IgD-negative memory B cell (primary cell): ENCODE measurements at regions not wholly inside any gene's neighbourhood (a gene's known extent, or its start where the extent isn't known, plus 50 kb on each side); places are given as distances from the start of the nearest gene placed in this dataset.

Experiments used
- H3K27ac Mint-ChIP-seq, 3 donors: one replicate each; pipeline ENCODE4 v1.8.0; 2020 to 2022; ENCODE audit warnings: mild to moderate bottlenecking in 3 of 3, mixed read lengths in 3 of 3, moderate library complexity in 1 of 3
- H3K27me3 Mint-ChIP-seq: one replicate; pipeline ENCODE4 v1.8.0; 2021; ENCODE audit warnings: mixed read lengths
- H3K36me3 Mint-ChIP-seq: one replicate; pipeline ENCODE4 v1.8.0; 2020; ENCODE audit warnings: mild to moderate bottlenecking, mixed read lengths
- H3K4me1 Mint-ChIP-seq, 3 donors: one replicate each; pipeline ENCODE4 v1.8.0; 2020 to 2022; ENCODE audit warnings: mixed read lengths in 3 of 3, mild to moderate bottlenecking in 1 of 3
- H3K4me3 Mint-ChIP-seq, 4 donors: one replicate each; pipeline ENCODE4 v1.8.0; 2020 to 2022; ENCODE audit warnings: mild to moderate bottlenecking in 4 of 4, mixed read lengths in 4 of 4, moderate library complexity in 3 of 4
- H3K9me3 Mint-ChIP-seq, 3 donors: one replicate each; pipeline ENCODE4 v1.8.0; 2020 to 2021; ENCODE audit warnings: mixed read lengths in 3 of 3, mild to moderate bottlenecking in 1 of 3

DNA sequence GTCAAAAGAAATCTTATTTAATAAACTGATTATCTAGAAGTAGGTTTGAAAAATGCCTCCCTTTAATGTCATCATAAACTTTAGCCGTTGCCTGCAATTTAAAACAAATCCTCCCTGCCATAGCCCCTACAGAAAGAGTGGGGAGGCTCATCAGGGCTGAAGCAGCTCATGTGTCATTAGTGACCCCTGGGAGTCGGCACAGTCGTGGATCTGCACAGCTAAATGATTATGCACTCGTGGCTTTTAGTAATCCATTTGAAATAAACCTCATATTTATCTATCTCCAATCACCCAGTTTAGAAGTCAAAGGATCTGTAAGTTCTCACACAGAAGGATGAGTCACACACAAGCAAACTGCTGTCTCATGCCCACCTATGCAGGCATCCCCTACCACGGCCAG, 277.3 kb downstream of the SS18 start:
- Mint-ChIP-seq H3K9me3 (peaks cover 0 to 3% (median 1%) of the 10 kb centered on the region in 3 donors), H3K4me1 (peaks cover 0 to 7% (median 0%) of the 10 kb centered on the region in 3 donors), H3K27ac (no peak overlapping the region), H3K27me3 (no peaks in the 10 kb centered on the region), H3K36me3 (no peaks in the 10 kb centered on the region), H3K4me3 (no peak overlapping the region)

DNA sequence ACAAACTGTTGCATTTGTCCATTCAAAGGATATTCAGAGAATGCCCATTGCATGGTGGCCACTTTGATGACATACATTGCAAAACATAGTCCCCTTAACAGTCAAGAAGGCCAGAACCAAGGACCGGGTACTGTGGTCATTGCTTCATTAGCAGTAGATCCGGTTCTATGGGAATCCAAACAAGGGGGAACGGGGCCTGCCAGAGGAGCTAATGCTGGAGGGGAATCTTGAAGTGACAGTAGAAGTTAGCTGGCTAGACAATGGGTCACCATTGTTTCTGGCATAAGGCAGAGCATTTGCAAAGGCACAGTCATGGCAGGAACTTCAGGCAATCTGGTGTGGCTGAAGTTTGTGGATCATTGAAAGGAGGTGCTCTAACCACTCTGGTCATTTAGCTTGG, 279.7 kb downstream of the SS18 start:
- peaks cover 0 to 7% (median 0%) of the 10 kb centered on the region in 3 donors for H3K4me1 Mint-ChIP-seq
- no peak overlapping the region for H3K4me3 Mint-ChIP-seq
- peaks cover 0 to 1% (median 0%) of the 10 kb centered on the region in 3 donors for H3K9me3 Mint-ChIP-seq
- no peaks in the 10 kb centered on the region for H3K27me3 Mint-ChIP-seq
- H3K36me3 Mint-ChIP-seq: peaks cover 1% of the 10 kb centered on the region
- H3K27ac Mint-ChIP-seq: no peak overlapping the region

DNA sequence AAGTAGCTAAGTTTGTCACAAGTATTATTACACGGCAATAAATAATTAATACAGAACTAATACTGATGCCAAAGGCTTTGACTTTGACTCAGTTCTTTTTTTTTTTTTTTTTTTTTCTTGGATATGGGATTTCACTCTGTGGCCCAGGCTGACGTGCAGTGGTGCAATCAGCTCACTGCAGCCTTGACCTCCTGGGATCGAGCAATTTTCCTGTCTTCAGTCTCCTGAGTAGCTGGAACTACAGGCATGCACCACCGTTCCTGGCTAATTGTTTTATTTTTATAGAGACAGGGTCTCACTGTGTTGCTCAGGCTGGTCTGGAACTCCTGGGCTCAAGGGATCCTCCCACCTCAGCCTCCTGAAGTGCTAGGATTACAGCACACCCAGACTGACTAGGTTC, 284.5 kb downstream of the SS18 start:
- H3K9me3 Mint-ChIP-seq: peaks cover 3 to 7% (median 3%) of the 10 kb centered on the region in 3 donors
- H3K27ac Mint-ChIP-seq: no peak overlapping the region
- peaks cover 1% of the 10 kb centered on the region for H3K36me3 Mint-ChIP-seq
- H3K4me1 Mint-ChIP-seq: no peaks in the 10 kb centered on the region
- H3K4me3 Mint-ChIP-seq: no peak overlapping the region
- H3K27me3 Mint-ChIP-seq: no peaks in the 10 kb centered on the region

DNA sequence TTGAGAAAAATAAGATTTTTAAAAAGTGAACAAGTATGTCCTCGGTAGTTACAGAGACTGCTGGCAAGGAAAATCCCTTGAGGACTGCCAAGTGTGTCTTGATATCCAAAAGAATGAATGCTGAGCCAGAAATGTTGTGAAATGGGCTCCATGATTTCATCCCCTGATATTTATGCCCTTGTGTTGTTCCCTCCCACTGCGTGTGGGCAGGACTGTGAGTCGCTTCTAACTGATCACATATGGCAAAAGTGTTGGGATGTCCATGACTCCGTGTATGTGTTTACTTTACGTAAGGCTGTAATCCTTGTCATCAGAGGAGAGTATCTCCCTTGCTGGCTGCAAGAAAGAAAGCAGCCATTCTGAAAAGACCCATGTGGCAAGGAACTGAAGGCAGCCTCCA, 285.1 kb downstream of the SS18 start:
- Mint-ChIP-seq H3K4me1 (no peaks in the 10 kb centered on the region), H3K36me3 (peaks cover 1% of the 10 kb centered on the region), H3K27ac (no peak overlapping the region), H3K27me3 (no peaks in the 10 kb centered on the region), H3K4me3 (no peak overlapping the region), H3K9me3 (peaks cover 3 to 7% (median 3%) of the 10 kb centered on the region in 3 donors)

DNA sequence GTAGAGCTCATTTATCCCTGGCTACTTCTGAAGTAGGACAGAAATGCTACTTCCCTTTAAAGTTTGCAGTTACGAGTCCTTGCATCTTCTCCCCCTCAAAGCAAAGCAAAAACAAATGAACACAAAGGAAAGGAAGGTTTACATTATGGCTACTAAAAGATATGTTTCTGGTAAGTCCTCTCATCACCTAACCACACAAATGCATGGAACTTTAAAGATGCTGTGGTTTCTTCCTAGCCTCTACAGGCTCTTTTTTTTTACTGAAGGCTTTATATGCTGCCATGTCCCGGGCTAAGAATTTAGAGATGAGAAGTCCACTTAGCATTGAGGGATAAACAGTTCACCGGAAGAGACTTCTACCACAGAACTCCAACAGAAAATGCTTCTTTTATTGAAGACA, 291.2 kb downstream of the SS18 start:
- Mint-ChIP-seq H3K4me1 (no peaks in the 10 kb centered on the region), H3K9me3 (peaks cover 3 to 11% (median 3%) of the 10 kb centered on the region in 3 donors), H3K4me3 (no peak overlapping the region), H3K36me3 (no peaks in the 10 kb centered on the region), H3K27ac (no peak overlapping the region), H3K27me3 (no peaks in the 10 kb centered on the region)

DNA sequence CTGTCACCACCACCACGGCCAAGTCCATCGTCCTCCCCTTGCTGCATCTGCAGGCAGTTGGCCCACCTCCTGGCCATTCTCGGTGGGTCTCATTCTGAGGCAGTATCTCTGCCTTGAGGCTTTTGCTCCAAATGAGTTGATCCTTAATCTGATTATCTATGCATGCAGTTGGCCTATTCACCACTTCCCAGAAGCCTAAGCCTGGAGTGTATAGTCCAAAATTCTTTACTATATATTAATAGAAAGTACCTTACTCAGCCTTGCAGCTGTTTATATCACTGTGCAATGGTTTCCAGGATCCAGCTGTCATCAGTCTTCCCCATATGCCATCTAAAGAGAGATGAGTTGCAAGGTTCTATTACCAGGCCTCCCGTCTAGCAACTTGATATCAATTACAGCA, 292.4 kb downstream of the SS18 start:
- no peaks in the 10 kb centered on the region for H3K27me3 Mint-ChIP-seq
- H3K9me3 Mint-ChIP-seq: peaks cover 3 to 11% (median 3%) of the 10 kb centered on the region in 3 donors
- no peak overlapping the region for H3K27ac Mint-ChIP-seq
- H3K4me1 Mint-ChIP-seq: no peaks in the 10 kb centered on the region
- no peaks in the 10 kb centered on the region for H3K36me3 Mint-ChIP-seq
- H3K4me3 Mint-ChIP-seq: no peak overlapping the region

DNA sequence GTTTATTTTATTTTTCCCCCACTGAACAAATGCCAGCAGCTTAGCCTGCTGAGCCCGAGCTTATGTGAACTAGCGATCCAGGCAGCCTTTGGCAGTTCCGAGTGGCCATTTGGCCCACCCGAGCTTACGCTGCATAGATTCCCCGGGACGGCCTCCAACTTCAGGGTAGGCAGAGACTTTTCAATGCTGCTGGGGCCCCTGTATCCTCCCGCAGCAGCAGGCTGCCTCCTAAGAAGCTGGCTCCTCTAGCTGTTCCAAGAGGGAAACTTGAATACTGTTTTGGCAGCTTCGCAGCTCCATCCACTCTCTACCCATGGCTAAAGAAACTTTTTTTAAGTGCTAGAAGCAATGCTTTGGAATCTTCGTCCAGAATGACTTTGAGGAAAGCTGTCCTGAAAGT, 295.2 kb downstream of the SS18 start:
- Mint-ChIP-seq H3K9me3 (peaks cover 0 to 4% (median 0%) of the 10 kb centered on the region in 3 donors), H3K36me3 (no peaks in the 10 kb centered on the region), H3K27me3 (no peaks in the 10 kb centered on the region), H3K4me3 (no peak overlapping the region), H3K27ac (no peak overlapping the region), H3K4me1 (no peaks in the 10 kb centered on the region)

DNA sequence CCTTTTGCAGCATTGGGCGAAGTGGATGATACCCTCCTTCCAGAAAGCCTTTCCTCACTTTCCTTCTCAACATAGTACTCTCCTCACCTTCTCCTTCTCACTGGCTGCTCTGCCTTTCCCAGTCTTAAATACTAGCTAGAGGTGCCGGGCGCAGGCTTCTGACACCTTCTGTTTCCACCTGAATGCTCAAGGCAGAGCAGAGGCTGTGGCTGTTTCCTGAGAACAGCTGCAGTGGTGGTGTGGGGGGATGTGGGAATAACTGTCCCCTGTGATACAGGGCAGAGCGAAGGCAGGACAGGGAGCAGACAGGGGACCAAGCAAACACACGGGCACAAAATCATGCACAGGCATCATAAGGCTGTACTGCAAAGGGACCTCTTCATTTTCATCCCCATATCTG, 303.1 kb downstream of the SS18 start:
- no peak overlapping the region for H3K27ac Mint-ChIP-seq
- no peaks in the 10 kb centered on the region for H3K4me1 Mint-ChIP-seq
- peaks cover 0 to 5% (median 3%) of the 10 kb centered on the region in 3 donors for H3K9me3 Mint-ChIP-seq
- no peaks in the 10 kb centered on the region for H3K36me3 Mint-ChIP-seq
- peaks cover 2% of the 10 kb centered on the region for H3K27me3 Mint-ChIP-seq
- no peak overlapping the region for H3K4me3 Mint-ChIP-seq

DNA sequence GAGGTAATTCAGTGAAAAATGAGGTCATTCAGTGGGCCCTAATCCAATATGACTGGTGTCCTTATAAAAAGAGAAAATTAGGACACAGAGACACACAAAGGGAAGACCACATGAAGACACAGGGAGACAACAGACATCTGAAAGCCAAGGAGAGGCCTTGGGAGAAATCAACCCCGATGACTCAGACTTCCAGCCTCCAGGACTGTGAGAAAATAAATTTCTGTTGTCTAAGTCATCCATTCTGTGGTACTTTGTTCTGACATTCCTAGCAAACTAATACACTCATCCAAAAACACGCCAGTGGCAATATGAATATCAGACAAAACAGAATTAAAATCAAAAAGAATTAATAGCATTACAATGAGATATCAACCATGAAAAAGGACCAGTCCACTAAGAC, 303.7 kb downstream of the SS18 start:
- H3K27ac Mint-ChIP-seq: no peak overlapping the region
- no peaks in the 10 kb centered on the region for H3K4me1 Mint-ChIP-seq
- peaks cover 0 to 5% (median 3%) of the 10 kb centered on the region in 3 donors for H3K9me3 Mint-ChIP-seq
- no peak overlapping the region for H3K4me3 Mint-ChIP-seq
- H3K36me3 Mint-ChIP-seq: no peaks in the 10 kb centered on the region
- peaks cover 2% of the 10 kb centered on the region for H3K27me3 Mint-ChIP-seq

DNA sequence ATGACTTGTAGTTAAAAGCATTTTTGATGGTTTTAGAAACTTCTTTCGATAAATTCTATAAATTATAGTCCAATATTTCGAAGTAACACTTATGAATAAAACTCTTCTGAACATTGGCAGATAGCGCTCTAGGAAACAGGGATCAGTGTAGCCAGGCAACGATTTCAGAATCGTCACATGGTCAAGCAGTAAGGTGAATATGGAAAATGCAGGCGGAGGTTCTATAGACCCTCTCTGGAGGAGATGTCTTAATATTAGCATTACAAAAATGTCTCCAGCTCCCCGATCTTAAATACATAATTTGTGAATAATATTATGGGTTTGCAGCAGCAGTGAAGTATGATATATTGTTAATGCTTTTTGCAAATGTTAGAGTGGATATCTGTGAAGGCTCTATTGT, 310.3 kb downstream of the SS18 start:
- no peak overlapping the region for H3K27ac Mint-ChIP-seq
- H3K27me3 Mint-ChIP-seq: no peaks in the 10 kb centered on the region

DNA sequence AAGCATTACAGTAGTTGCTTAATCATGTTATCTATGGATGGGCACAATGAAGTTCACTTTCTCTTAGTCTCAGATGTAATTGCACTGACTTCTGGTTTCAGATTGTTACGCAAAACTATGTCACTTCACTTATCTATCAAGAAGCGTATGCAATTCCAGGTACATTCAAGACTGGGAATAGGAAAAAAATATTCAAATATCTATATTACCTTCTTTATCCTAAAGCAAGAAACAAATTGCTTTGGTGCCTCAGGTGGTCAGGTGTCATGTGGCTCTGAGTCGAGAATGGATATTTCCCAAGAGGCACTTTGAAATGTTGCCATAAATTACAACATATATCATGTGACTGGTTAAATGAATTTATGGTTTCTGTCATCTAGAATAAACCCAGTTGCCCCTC, 318.6 kb downstream of the SS18 start:
- Mint-ChIP-seq H3K27me3 (peaks cover 5% of the 10 kb centered on the region), H3K4me3 (no peak overlapping the region), H3K36me3 (no peaks in the 10 kb centered on the region), H3K27ac (no peak overlapping the region), H3K4me1 (no peaks in the 10 kb centered on the region), H3K9me3 (no peaks in the 10 kb centered on the region)

More for the DNA sequence above, 310.3 kb downstream of the SS18 start:
- Mint-ChIP-seq H3K4me3 (no peak overlapping the region), H3K36me3 (no peaks in the 10 kb centered on the region), H3K4me1 (no peaks in the 10 kb centered on the region), H3K9me3 (peaks cover 3% of the 10 kb centered on the region in 3 donors)

DNA sequence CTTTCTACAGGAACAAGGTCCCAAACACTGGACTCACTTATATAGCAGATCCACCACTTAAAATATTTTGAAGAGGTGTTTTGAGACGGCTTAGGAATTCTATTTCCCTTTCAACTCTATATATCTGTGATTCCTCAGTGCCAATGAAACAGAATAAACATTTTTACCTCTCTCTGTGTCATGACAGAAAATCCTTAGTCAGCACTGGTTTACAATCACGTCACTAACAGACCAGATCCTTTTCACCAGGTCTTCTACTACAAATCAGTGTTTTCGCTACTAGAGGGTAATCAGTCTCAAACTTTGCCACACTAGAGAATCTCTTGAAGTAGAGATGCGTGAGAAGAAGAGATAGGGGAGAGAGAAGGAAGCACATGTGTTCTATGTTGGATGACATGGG, 325.6 kb downstream of the SS18 start:
- H3K27ac Mint-ChIP-seq: no peak overlapping the region
- H3K4me3 Mint-ChIP-seq: no peak overlapping the region
- H3K4me1 Mint-ChIP-seq: no peaks in the 10 kb centered on the region
- peaks cover 2% of the 10 kb centered on the region for H3K36me3 Mint-ChIP-seq
- H3K9me3 Mint-ChIP-seq: no peaks in the 10 kb centered on the region
- H3K27me3 Mint-ChIP-seq: peaks cover 2% of the 10 kb centered on the region

DNA sequence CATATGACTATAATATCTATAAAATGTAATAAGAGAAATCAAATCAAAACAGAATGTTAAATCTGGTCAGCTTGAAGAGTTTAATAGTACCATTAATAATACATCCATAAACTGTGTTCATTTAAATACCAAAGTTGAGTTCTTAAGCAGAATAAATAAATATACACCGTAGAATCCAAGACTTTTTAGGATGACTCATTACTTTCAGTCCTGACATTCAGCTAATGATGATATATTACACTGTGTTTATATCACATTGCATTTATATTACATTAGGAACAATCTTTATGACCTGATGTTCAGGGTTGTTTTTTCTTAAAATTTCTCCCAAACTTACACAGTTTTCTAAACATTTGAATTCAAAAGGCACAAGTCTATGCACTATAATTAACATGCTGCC, 331.3 kb downstream of the SS18 start:
- H3K36me3 Mint-ChIP-seq: no peaks in the 10 kb centered on the region
- H3K4me1 Mint-ChIP-seq: no peaks in the 10 kb centered on the region
- H3K27ac Mint-ChIP-seq: no peak overlapping the region
- peaks cover 0 to 2% (median 0%) of the 10 kb centered on the region in 3 donors for H3K9me3 Mint-ChIP-seq
- H3K4me3 Mint-ChIP-seq: no peak overlapping the region
- no peaks in the 10 kb centered on the region for H3K27me3 Mint-ChIP-seq

DNA sequence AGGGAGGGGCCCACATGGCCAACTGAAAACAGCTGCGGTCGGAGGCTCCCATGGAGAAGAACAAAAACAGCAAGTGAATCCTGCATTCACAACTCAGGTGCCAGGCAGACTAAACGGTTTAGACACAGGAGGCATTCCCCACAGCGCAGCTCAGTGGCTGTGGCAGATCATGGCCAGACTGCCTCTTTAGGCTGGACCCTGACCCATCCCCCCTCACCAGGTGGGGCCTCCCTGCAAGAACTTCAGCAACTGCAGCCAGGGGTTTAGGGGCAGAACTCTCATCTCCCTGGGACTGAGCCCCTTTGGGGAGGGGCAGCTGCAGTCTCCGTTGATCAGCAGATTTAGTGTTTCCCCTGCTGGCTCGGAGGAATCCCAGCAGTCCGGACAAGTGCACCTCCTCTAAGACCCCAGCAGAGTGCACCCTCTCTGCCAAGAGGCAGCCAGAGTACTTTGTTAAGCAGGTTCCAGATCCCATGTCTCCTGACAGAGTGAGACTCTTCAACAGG, 346.7 kb downstream of the SS18 start:
- Mint-ChIP-seq H3K4me3 (no peak overlapping the region), H3K27me3 (peaks cover 2% of the 10 kb centered on the region), H3K27ac (no peak overlapping the region), H3K36me3 (no peaks in the 10 kb centered on the region), H3K4me1 (peaks cover 0 to 1% (median 0%) of the 10 kb centered on the region in 3 donors), H3K9me3 (peaks cover 5 to 14% (median 8%) of the 10 kb centered on the region in 3 donors)

DNA sequence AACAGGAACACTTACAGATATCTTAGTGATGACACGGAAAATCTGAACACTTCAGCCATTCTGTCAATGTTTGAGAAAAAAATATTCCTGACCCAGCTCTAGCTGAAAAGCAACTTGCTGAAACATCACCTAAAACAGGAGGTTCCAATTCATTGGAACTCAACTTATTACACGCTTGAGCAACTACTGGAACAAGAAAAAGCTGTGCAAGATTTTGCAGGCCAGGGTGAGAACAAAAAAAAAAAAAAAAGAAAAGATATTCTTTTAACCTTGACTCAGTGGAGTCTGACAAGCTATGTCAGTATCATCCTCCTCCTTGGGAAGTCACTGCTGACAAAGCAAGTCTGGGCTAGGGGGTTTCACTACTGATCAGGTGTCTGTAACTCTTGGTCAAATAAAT, 351.0 kb downstream of the SS18 start:
- peaks cover under 1% of the 10 kb centered on the region for H3K27me3 Mint-ChIP-seq
- no peaks in the 10 kb centered on the region for H3K4me1 Mint-ChIP-seq
- peaks cover 0 to 4% (median 2%) of the 10 kb centered on the region in 3 donors for H3K9me3 Mint-ChIP-seq
- no peak overlapping the region for H3K4me3 Mint-ChIP-seq
- no peak overlapping the region for H3K27ac Mint-ChIP-seq
- H3K36me3 Mint-ChIP-seq: no peaks in the 10 kb centered on the region

DNA sequence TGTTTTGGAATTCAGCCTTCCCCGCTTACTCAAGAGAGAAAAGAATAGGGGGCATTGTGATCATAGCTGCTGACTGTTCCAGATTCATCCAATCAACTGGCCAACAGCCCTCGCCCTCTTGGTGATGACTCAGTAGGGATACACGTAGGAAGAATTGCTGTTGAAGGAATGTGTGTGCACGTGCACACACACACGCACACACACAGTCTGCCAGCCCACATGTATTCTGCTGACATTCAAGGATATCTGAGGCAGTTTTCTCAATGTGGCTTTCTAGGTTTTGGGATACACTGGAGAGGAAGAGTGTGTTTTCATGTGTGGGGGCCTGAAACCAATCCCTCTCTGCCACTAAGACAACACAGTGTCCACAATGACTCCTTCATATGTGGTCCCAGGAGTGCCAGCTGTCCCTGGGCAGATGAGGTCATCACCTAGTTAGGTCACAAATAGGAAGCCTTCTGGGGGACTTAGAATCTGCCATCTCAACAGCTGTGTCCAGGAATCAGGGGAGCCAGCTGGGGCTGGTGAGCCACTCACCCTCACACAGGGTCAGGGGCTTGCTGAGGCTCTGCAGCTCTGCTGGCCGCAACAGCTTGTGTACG, 352.6 kb downstream of the SS18 start:
- H3K4me3 Mint-ChIP-seq: no peak overlapping the region
- H3K36me3 Mint-ChIP-seq: no peaks in the 10 kb centered on the region
- H3K9me3 Mint-ChIP-seq: peaks cover 0 to 4% (median 0%) of the 10 kb centered on the region in 3 donors
- H3K4me1 Mint-ChIP-seq: no peaks in the 10 kb centered on the region
- H3K27me3 Mint-ChIP-seq: no peaks in the 10 kb centered on the region
- no peak overlapping the region for H3K27ac Mint-ChIP-seq
